K562 (cell line): ENCODE measurements at regions not wholly inside any gene's neighbourhood (a gene's known extent, or its start where the extent isn't known, plus 50 kb on each side); places are given as distances from the start of the nearest gene placed in this dataset.

ENCODE experiments used
- ATAC-seq: fragments of 200-7000 bp; cut with Tn5 transposase; 3 replicates; pipeline ENCODE4 v1.9.1; 2020; ENCODE audit warnings: moderate library complexity
- BruUV-seq: library from RNA; stranded (reverse); fragments of 400-500 nt; replicated peaks from 2 replicates; lab custom pipeline; 2021; lab: Mats Ljungman, UMichigan
- CTCF ChIA-PET: fragments of 300-600 bp; formaldehyde crosslinking; extraction: SDS; loops from one replicate; lab custom pipeline; 2021; ENCODE audit warnings: low intra/inter-chr PET ratio; lab: Yijun Ruan, JAX
- POLR2A ChIA-PET: fragments of 300-600, 350-650 bp; sonication (Branson Sonifier 250); formaldehyde crosslinking; extraction: SDS; loops from one replicate; lab custom pipeline; 2021; ENCODE audit warnings: antibody characterized with exemption, inconsistent platforms; lab: Yijun Ruan, JAX
- DNase-seq, 4 experiments: peaks; one replicate each; pipeline versions ENCODE4 v3.0.0 to v3.0.0-alpha.2; 2011 to 2018; ENCODE audit warnings: low spot score in 3 of 4, mixed read lengths in 3 of 4; ENCODE audit errors: extremely low read depth in 1 of 4
- FAIRE-seq: peaks from 2 replicates; lab custom pipeline; 2011; peaks lifted over from hg19 to GRCh38; lab: Jason Lieb, UNC
- H2AFZ ChIP-seq: 2 replicates; pipeline ENCODE4 v1.6.0; 2011; ENCODE audit warnings: low read depth, low read length, control low read depth, inconsistent platforms
- H3K27ac ChIP-seq: fragments of 200-600 bp; 3 replicates; pipeline ENCODE4 v1.8.0; 2011; ENCODE audit warnings: low read depth, mild to moderate bottlenecking, control low read depth, inconsistent platforms, low read length, moderate library complexity, mixed read lengths; ENCODE audit errors: extremely low read depth
- H3K27me3 ChIP-seq, 2 experiments: fragments of 300-600 bp in 1 of 2; 2 replicates in 1 of 2; 3 replicates in 1 of 2; pipeline versions ENCODE4 v1.6.0 to v1.8.0; 2011; ENCODE audit warnings: inconsistent platforms in 2 of 2, low read length in 2 of 2, mild to moderate bottlenecking in 1 of 2, mixed read lengths in 1 of 2, moderate library complexity in 1 of 2; ENCODE audit not compliant: control insufficient read depth in 2 of 2, insufficient read depth in 2 of 2
- H3K36me3 ChIP-seq: fragments of 300-600 bp; 3 replicates; pipeline ENCODE4 v1.8.0; 2011; ENCODE audit warnings: mild to moderate bottlenecking, low read length, inconsistent platforms; ENCODE audit not compliant: control insufficient read depth, insufficient read depth
- H3K4me1 ChIP-seq, 2 experiments: fragments of 200-600 bp in 1 of 2; replicated peaks in 1 of 2; 2 replicates in 1 of 2; 3 replicates in 1 of 2; pipeline versions ENCODE4 v1.5.1 to v1.8.0; 2011; ENCODE audit warnings: inconsistent platforms in 2 of 2, low read length in 2 of 2, mild to moderate bottlenecking in 1 of 2, mixed read lengths in 1 of 2, moderate library complexity in 1 of 2; ENCODE audit not compliant: control insufficient read depth in 2 of 2, insufficient read depth in 2 of 2
- H3K4me2 ChIP-seq: 2 replicates; pipeline ENCODE4 v1.6.1; 2011; ENCODE audit warnings: low read length, control low read depth, inconsistent platforms, mixed read lengths; ENCODE audit not compliant: insufficient read depth
- H3K4me3 ChIP-seq: fragments of 200-600 bp; sonication (generic), shearing (Covaris generic); 2 replicates; pipeline ENCODE4 v1.5.1; 2016; ENCODE audit warnings: control low read depth, inconsistent platforms
- H3K79me2 ChIP-seq: fragments of 200-600 bp; 3 replicates; pipeline ENCODE4 v1.8.0; 2011; ENCODE audit warnings: low read length, inconsistent platforms; ENCODE audit not compliant: control insufficient read depth, insufficient read depth
- H3K9ac ChIP-seq, 2 experiments: 2 replicates each; pipeline versions ENCODE4 v1.6.0 to v1.6.1; 2011; ENCODE audit warnings: low read depth in 2 of 2, low read length in 2 of 2, control low read depth in 1 of 2, inconsistent platforms in 1 of 2, mild to moderate bottlenecking in 1 of 2, mixed read lengths in 1 of 2; ENCODE audit not compliant: insufficient read depth in 1 of 2
- H3K9me1 ChIP-seq: one replicate; pipeline ENCODE4 v1.6.0; 2011; ENCODE audit warnings: inconsistent platforms, mild to moderate bottlenecking, low read length, moderate library complexity; ENCODE audit not compliant: control insufficient read depth, insufficient read depth
- H3K9me3 ChIP-seq: replicated peaks from 2 replicates; pipeline ENCODE4 v1.5.1; 2011; ENCODE audit warnings: low read depth, low read length, inconsistent platforms; ENCODE audit not compliant: control insufficient read depth, insufficient read depth
- H4K20me1 ChIP-seq: replicated peaks from 2 replicates; pipeline ENCODE4 v1.6.1; 2011; ENCODE audit warnings: low read length, inconsistent platforms, mixed read lengths; ENCODE audit not compliant: control insufficient read depth, insufficient read depth
- JUND ChIP-seq, 2 experiments: IDR thresholded peaks; 2 replicates in 1 of 2; 3 replicates in 1 of 2; pipeline ENCODE4 v1.6.1; 2011; ENCODE audit warnings: borderline replicate concordance in 2 of 2, low read depth in 2 of 2, low read length in 2 of 2, improper control_type of control experiment in 1 of 2, missing biosample characterization in 1 of 2, missing genetic modification characterization in 1 of 2, missing genetic modification reagents in 1 of 2
- POLR2AphosphoS2 ChIP-seq: IDR thresholded peaks from 2 replicates; pipeline ENCODE4 v1.6.1; 2012; ENCODE audit warnings: low read length, improper control_type of control experiment
- SMARCE1 ChIP-seq: fragments of 450-650 bp; IDR thresholded peaks from 2 replicates; pipeline ENCODE4 v1.7.1; 2016; ENCODE audit warnings: mild to moderate bottlenecking
- SNAPC5 ChIP-seq: fragments of 250-450 bp; sonication (Bioruptor Pico); IDR thresholded peaks from 2 replicates; pipeline ENCODE4 v1.8.0; 2021; ENCODE audit warnings: moderate library complexity, mild to moderate bottlenecking, inconsistent platforms
- TCFL5 ChIP-seq: fragments of 250-450 bp; sonication (Bioruptor Pico); conservative IDR thresholded peaks from 2 replicates; pipeline ENCODE4 v1.6.1; 2021; ENCODE audit warnings: mild to moderate bottlenecking, moderate library complexity, matching md5 sums
- ZNF133 ChIP-seq: fragments of 250-450 bp; sonication (Bioruptor Pico); IDR thresholded peaks from 2 replicates; pipeline ENCODE4 v1.4.0; 2020; ENCODE audit warnings: mild to moderate bottlenecking
- ZNF224 ChIP-seq: sonication (generic); formaldehyde crosslinking; IDR thresholded peaks from 2 replicates; pipeline ENCODE4 v1.8.0; 2022; ENCODE audit warnings: mild to moderate bottlenecking, missing genetic modification reagents
- ZNF232 ChIP-seq: sonication (generic); formaldehyde crosslinking; IDR thresholded peaks from 2 replicates; pipeline ENCODE4 v1.8.0; 2022; ENCODE audit warnings: mild to moderate bottlenecking, missing genetic modification reagents
- ZNF79 ChIP-seq: fragments of 250-450 bp; sonication (Bioruptor Pico); IDR thresholded peaks from 2 replicates; pipeline ENCODE4 v1.4.0; 2020; ENCODE audit warnings: low read depth, mild to moderate bottlenecking, moderate library complexity
- WGBS: fragments of 100-300 bp; shearing (Covaris generic); methylation state at CpG from one replicate; pipeline ENCODE4 v1.1.6; 2016; ENCODE audit warnings: low coverage, mixed read lengths; ENCODE audit not compliant: insufficient coverage; ENCODE audit errors: missing lambda C conversion rate; 5-methylcytosine and 5-hydroxymethylcytosine counted together
- in situ Hi-C: fragments of 300-500 bp; cut with MboI; formaldehyde crosslinking; loops from 4 replicates; pipeline ENCODE4 v1.15.0; 2018; ENCODE audit warnings: inconsistent platforms, mixed read lengths
- intact Hi-C: fragments of 100-400 bp; cut with micrococcal nuclease; formaldehyde crosslinking; loops from 2 replicates; pipeline ENCODE4 v1.14.2; 2022

GRCh38 chr5:167104351-167104750 lies 1187.1 kb upstream of the WWC1 start:
- DNase-seq (no peak), FAIRE-seq (no peak)
- Histone ChIP-seq H3K27ac (no peak overlapping the region), H4K20me1 (no peaks in the 10 kb centered on the region; the same call in 1 of the 2 replicates), H3K4me3 (no peak overlapping the region), H3K27me3 (no peaks in the 10 kb centered on the region)
- POLR2A ChIA-PET = no interaction called here
- BruUV-seq = no TSS peak
- TF ChIP-seq TCFL5 (CRISPR knock-in tag) (no peak), JUND (IDR thresholded peaks at IDR 0.05; ENCODE audit: borderline replicate concordance, low read depth, low read length) (no peak), JUND (tag; IDR thresholded peaks at IDR 0.05; ENCODE audit: borderline replicate concordance, low read depth, low read length) (no peak)
- TF ChIP-seq, all 486 proteins: peak for 0
- Histone ChIP-seq H3K79me2 (no peaks in the 10 kb centered on the region), H3K9me3 (no peaks in the 10 kb centered on the region), H3K9me1 (no peaks in the 10 kb centered on the region), H3K4me1 (no peaks in the 10 kb centered on the region), H3K4me2 (no peak overlapping the region), H2AFZ (no peak overlapping the region), H3K9ac (no peak overlapping the region), H3K36me3 (no peaks in the 10 kb centered on the region)
- CTCF ChIA-PET = no interaction called here
- in situ Hi-C loops = no loop called here
- WGBS = 0% methylated on average over 4 of the region's 4 CpGs
- intact Hi-C loops = no loop called here
- no peak for ATAC-seq

GRCh38 chr5:167105941-167106340 lies 1185.5 kb upstream of the WWC1 start:
- DNase-seq = no peak
- WGBS = 0% methylated on average over 2 of the region's 2 CpGs
- FAIRE-seq = no peak
- no peak overlapping the region for H2AFZ ChIP-seq
- no peaks in the 10 kb centered on the region for H3K9me1 ChIP-seq
- no peak overlapping the region for H3K27ac ChIP-seq
- H3K4me1 ChIP-seq = no peaks in the 10 kb centered on the region
- no peak overlapping the region for H3K4me2 ChIP-seq
- no peaks in the 10 kb centered on the region for H3K9me3 ChIP-seq
- H3K36me3 ChIP-seq = no peaks in the 10 kb centered on the region
- TF ChIP-seq SMARCE1 (no peak), SNAPC5 (no peak), ZNF79 (no peak), ZNF224 (CRISPR knock-in tag) (no peak), POLR2AphosphoS2 (no peak), ZNF232 (CRISPR knock-in tag) (no peak), ZNF133 (CRISPR knock-in tag) (no peak)
- no peaks in the 10 kb centered on the region for H3K79me2 ChIP-seq
- intact Hi-C loops (no loop called here), in situ Hi-C loops (no loop called here)
- no TSS peak for BruUV-seq
- no peaks in the 10 kb centered on the region for H4K20me1 ChIP-seq
- H3K9ac ChIP-seq = no peak overlapping the region
- CTCF ChIA-PET = no interaction called here
- POLR2A ChIA-PET = no interaction called here
- H3K4me3 ChIP-seq = no peak overlapping the region
- no peaks in the 10 kb centered on the region for H3K27me3 ChIP-seq
- ATAC-seq = no peak
